ENCODE measurements at regions not wholly inside any gene's neighbourhood (a gene's known extent, or its start where the extent isn't known, plus 50 kb on each side); places are given as distances from the start of the nearest gene placed in this dataset.

GRCh38 chr18:22339913-22340312 is 77.8 kb downstream of the CTAGE1 start:
- no peak overlapping the region for H3K9ac ChIP-seq
- H3K9me3 ChIP-seq, result no peaks in the 10 kb centered on the region
- H3K4me2 ChIP-seq, result no peak overlapping the region
- no peaks in the 10 kb centered on the region for H3K79me2 ChIP-seq (ENCODE audit: insufficient read depth)
- 22% methylated on average over 4 of the region's 4 CpGs for WGBS (ENCODE audit: low lambda C conversion rate)
- H3K4me1 ChIP-seq (ENCODE audit: control insufficient read depth in 1 of 2, insufficient read depth in 2 of 2, low read depth in 1 of 2, low read length in 1 of 2), result no peaks in the 10 kb centered on the region; a peak in 1 of 4 replicates
- H3K27me3 ChIP-seq (ENCODE audit: insufficient read depth), result peaks cover 63% of the 10 kb centered on the region
- no peaks in the 10 kb centered on the region for H3K9me2 ChIP-seq
- ChIA-PET CTCF (no interaction called here), POLR2A (no interaction called here)
- H3K4me3 ChIP-seq (ENCODE audit: low read depth in 2 of 2, low read length in 1 of 2), result no peak overlapping the region
- no peak for DNase-seq
- no peak overlapping the region for H3K27ac ChIP-seq (ENCODE audit: low read depth in 2 of 2, low read length in 1 of 2)
- H2AFZ ChIP-seq (ENCODE audit: low read depth), result no peak overlapping the region
- TF ChIP-seq EP300 (IDR thresholded peaks at IDR 0.05; ENCODE audit: borderline replicate concordance in 1 of 2, low read depth in 1 of 2, low read length in 1 of 2) (no peak), MEF2A (IDR thresholded peaks at IDR 0.05; ENCODE audit: borderline replicate concordance, low read depth) (no peak), YY1 (IDR thresholded peaks at IDR 0.05; ENCODE audit: low read depth) (no peak), FOXM1 (IDR thresholded peaks at IDR 0.05; ENCODE audit: low read depth) (no peak), RAD21 (IDR thresholded peaks at IDR 0.05; ENCODE audit: low read length) (no peak), ELF1 (IDR thresholded peaks at IDR 0.05) (no peak), GATA2 (CRISPR knock-in tag; IDR thresholded peaks at IDR 0.05) (no peak), FOXJ3 (CRISPR knock-in tag; IDR thresholded peaks at IDR 0.05) (no peak), FOSL2 (IDR thresholded peaks at IDR 0.05; ENCODE audit: borderline replicate concordance, low read depth) (no peak), JUND (IDR thresholded peaks at IDR 0.05) (no peak), NRF1 (IDR thresholded peaks at IDR 0.05; ENCODE audit: low read depth, low read length) (no peak), CTCF (IDR thresholded peaks at IDR 0.05) (no peak), SMC3 (IDR thresholded peaks at IDR 0.05; ENCODE audit: low read depth, low read length) (no peak), NFIC (IDR thresholded peaks at IDR 0.05; ENCODE audit: borderline replicate concordance) (no peak), CHD2 (IDR thresholded peaks at IDR 0.05; ENCODE audit: low read length, partially characterized antibody) (no peak)
- TF ChIP-seq, protein P1, sequence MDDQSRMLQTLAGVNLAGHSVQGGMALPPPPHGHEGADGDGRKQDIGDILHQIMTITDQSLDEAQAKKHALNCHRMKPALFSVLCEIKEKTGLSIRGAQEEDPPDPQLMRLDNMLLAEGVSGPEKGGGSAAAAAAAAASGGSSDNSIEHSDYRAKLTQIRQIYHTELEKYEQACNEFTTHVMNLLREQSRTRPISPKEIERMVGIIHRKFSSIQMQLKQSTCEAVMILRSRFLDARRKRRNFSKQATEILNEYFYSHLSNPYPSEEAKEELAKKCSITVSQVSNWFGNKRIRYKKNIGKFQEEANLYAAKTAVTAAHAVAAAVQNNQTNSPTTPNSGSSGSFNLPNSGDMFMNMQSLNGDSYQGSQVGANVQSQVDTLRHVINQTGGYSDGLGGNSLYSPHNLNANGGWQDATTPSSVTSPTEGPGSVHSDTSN (IDR thresholded peaks at IDR 0.05), result no peak
- no peaks in the 10 kb centered on the region for H3K36me3 ChIP-seq (replicated peaks in 1 of 2; ENCODE audit: control insufficient read depth in 1 of 2, insufficient read depth in 2 of 2, low read length in 1 of 2)
- H3F3A ChIP-seq (replicated peaks; ENCODE audit: insufficient read depth), result no peaks in the 10 kb centered on the region
- H4K20me1 ChIP-seq (ENCODE audit: insufficient read depth), result no peaks in the 10 kb centered on the region

DNA sequence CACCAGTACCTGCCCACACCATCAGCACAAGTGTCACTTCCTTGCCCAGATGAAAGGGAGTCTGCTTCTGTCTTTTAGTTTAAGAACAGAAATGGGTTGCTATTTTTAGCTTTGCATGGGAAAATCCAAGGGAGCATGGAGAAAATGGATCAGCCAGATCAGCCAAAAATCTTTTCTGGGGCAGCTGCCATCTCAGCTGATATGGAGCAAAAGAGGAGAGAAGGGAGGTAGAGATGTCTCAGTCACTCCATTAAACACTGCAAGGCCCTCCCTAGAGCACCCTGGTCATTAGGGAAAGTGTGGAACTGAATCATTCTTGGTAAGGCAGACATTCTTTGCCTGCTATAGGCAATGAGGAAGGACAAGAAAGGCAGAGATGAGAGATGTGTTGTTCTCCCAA is 79.9 kb downstream of the CTAGE1 start:
- H3K27me3 ChIP-seq (ENCODE audit: insufficient read depth), result peaks cover 44% of the 10 kb centered on the region
- TF ChIP-seq MAX (IDR thresholded peaks at IDR 0.05; ENCODE audit: low read depth) (no peak), CHD2 (IDR thresholded peaks at IDR 0.05; ENCODE audit: low read length, partially characterized antibody) (no peak)
- TF ChIP-seq, protein P2, sequence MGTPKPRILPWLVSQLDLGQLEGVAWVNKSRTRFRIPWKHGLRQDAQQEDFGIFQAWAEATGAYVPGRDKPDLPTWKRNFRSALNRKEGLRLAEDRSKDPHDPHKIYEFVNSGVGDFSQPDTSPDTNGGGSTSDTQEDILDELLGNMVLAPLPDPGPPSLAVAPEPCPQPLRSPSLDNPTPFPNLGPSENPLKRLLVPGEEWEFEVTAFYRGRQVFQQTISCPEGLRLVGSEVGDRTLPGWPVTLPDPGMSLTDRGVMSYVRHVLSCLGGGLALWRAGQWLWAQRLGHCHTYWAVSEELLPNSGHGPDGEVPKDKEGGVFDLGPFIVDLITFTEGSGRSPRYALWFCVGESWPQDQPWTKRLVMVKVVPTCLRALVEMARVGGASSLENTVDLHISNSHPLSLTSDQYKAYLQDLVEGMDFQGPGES (IDR thresholded peaks at IDR 0.05; ENCODE audit: low read depth, low read length), result no peak
- H3K9ac ChIP-seq, result no peak overlapping the region
- no peak overlapping the region for H3K4me3 ChIP-seq (ENCODE audit: low read depth in 2 of 2, low read length in 1 of 2)
- H3F3A ChIP-seq (replicated peaks; ENCODE audit: insufficient read depth), result no peaks in the 10 kb centered on the region
- no peak for DNase-seq
- H3K9me2 ChIP-seq, result no peaks in the 10 kb centered on the region
- H3K4me2 ChIP-seq, result no peak overlapping the region
- H3K27ac ChIP-seq (ENCODE audit: low read depth in 2 of 2, low read length in 1 of 2), result no peak overlapping the region
- ChIA-PET POLR2A (interaction anchor here (0.6 kb wide), 1 partner anchor 1112 kb away, joined by 4 read pairs; no protein-coding TSS in a partner anchor), CTCF (no interaction called here)
- H3K79me2 ChIP-seq (ENCODE audit: insufficient read depth), result no peaks in the 10 kb centered on the region
- H3K36me3 ChIP-seq (replicated peaks in 1 of 2; ENCODE audit: control insufficient read depth in 1 of 2, insufficient read depth in 2 of 2, low read length in 1 of 2), result no peaks in the 10 kb centered on the region
- H3K4me1 ChIP-seq (ENCODE audit: control insufficient read depth in 1 of 2, insufficient read depth in 2 of 2, low read depth in 1 of 2, low read length in 1 of 2), result no peaks in the 10 kb centered on the region; a peak in 1 of 4 replicates
- H3K9me3 ChIP-seq, result no peaks in the 10 kb centered on the region
- no peak overlapping the region for H2AFZ ChIP-seq (ENCODE audit: low read depth)
- no peaks in the 10 kb centered on the region for H4K20me1 ChIP-seq (ENCODE audit: insufficient read depth)

Measured in SK-N-SH (cell line).